ENCODE measurements at regions not wholly inside any gene's neighbourhood (a gene's known extent, or its start where the extent isn't known, plus 50 kb on each side); places are given as distances from the start of the nearest gene placed in this dataset.

- Mint-ChIP-seq H3K4me3 (no peak overlapping the region), H3K9me3 (no peaks in the 10 kb centered on the region), H3K36me3 (no peaks in the 10 kb centered on the region), H3K27me3 (ENCODE audit: insufficient read depth, low read depth) (no peaks in the 10 kb centered on the region), H3K4me1 (no peaks in the 10 kb centered on the region), H3K27ac (no peak overlapping the region)
- Histone ChIP-seq H3K27me3 (no peaks in the 10 kb centered on the region), H3K79me2 (ENCODE audit: low read depth) (no peaks in the 10 kb centered on the region), H3K4me1 (no peaks in the 10 kb centered on the region), H3K4me3 (no peak overlapping the region), H3K9ac (no peak overlapping the region), H3K4me2 (no peak overlapping the region), H3F3A (ENCODE audit: low read depth) (no peaks in the 10 kb centered on the region), H4K20me1 (ENCODE audit: low read depth) (no peaks in the 10 kb centered on the region), H3K36me3 (no peaks in the 10 kb centered on the region), H3K9me3 (ENCODE audit: low read depth) (no peaks in the 10 kb centered on the region), H3K27ac (no peak overlapping the region), H2AFZ (replicated peaks) (no peak overlapping the region)
- DNase-seq (ENCODE audit: low spot score), result no peak
- TF ChIP-seq EZH2phosphoT487 (IDR thresholded peaks at IDR 0.05) (no peak), EZH2 (IDR thresholded peaks at IDR 0.05) (no peak), CTCF (IDR thresholded peaks at IDR 0.05) (no peak)
Measured at GRCh38 chr13:90883592-90883991, 463.9 kb upstream of the MIR17HG start.

GRCh38 chr13:90884066-90884465 lies 463.4 kb upstream of the MIR17HG start:
- Histone ChIP-seq H3F3A (ENCODE audit: low read depth) (no peaks in the 10 kb centered on the region), H3K9me3 (ENCODE audit: low read depth) (no peaks in the 10 kb centered on the region), H4K20me1 (ENCODE audit: low read depth) (no peaks in the 10 kb centered on the region), H3K27me3 (no peaks in the 10 kb centered on the region), H3K27ac (no peak overlapping the region), H3K4me2 (no peak overlapping the region), H3K4me1 (no peaks in the 10 kb centered on the region), H3K36me3 (no peaks in the 10 kb centered on the region), H3K79me2 (ENCODE audit: low read depth) (no peaks in the 10 kb centered on the region), H2AFZ (replicated peaks) (no peak overlapping the region), H3K9ac (no peak overlapping the region), H3K4me3 (no peak overlapping the region)
- Mint-ChIP-seq H3K9me3 (no peaks in the 10 kb centered on the region), H3K4me3 (no peak overlapping the region), H3K27ac (peak overlapping the region; percentile 74), H3K4me1 (no peaks in the 10 kb centered on the region), H3K36me3 (no peaks in the 10 kb centered on the region), H3K27me3 (ENCODE audit: insufficient read depth, low read depth) (no peaks in the 10 kb centered on the region)
- no peak for TF ChIP-seq CTCF (IDR thresholded peaks at IDR 0.05)
- no peak for TF ChIP-seq EZH2phosphoT487 (IDR thresholded peaks at IDR 0.05)
- DNase-seq (ENCODE audit: low spot score), result no peak

GRCh38 chr13:90889906-90890834 lies 457.3 kb upstream of the MIR17HG start:
- Mint-ChIP-seq H3K27me3 (ENCODE audit: insufficient read depth, low read depth) (peaks cover 2% of the 10 kb centered on the region), H3K27ac (no peak overlapping the region), H3K9me3 (no peaks in the 10 kb centered on the region), H3K4me3 (no peak overlapping the region), H3K36me3 (no peaks in the 10 kb centered on the region), H3K4me1 (peaks cover 2% of the 10 kb centered on the region)
- TF ChIP-seq EZH2 (IDR thresholded peaks at IDR 0.05) (no peak), EZH2phosphoT487 (IDR thresholded peaks at IDR 0.05) (no peak), CTCF (IDR thresholded peaks at IDR 0.05) (no peak)
- no peak overlapping the region for H3K4me3 ChIP-seq
- no peaks in the 10 kb centered on the region for H3K9me3 ChIP-seq (ENCODE audit: low read depth)
- no peak for DNase-seq (ENCODE audit: low spot score)
- no peaks in the 10 kb centered on the region for H4K20me1 ChIP-seq (ENCODE audit: low read depth)
- peak overlapping the region; percentile 32 for H2AFZ ChIP-seq (replicated peaks)
- no peaks in the 10 kb centered on the region for H3K4me1 ChIP-seq
- no peak overlapping the region for H3K9ac ChIP-seq
- no peaks in the 10 kb centered on the region for H3F3A ChIP-seq (ENCODE audit: low read depth)
- H3K27ac ChIP-seq, result no peak overlapping the region
- H3K79me2 ChIP-seq (ENCODE audit: low read depth), result no peaks in the 10 kb centered on the region
- no peaks in the 10 kb centered on the region for H3K27me3 ChIP-seq
- no peaks in the 10 kb centered on the region for H3K36me3 ChIP-seq
- no peak overlapping the region for H3K4me2 ChIP-seq

Measured in neural progenitor cell (in vitro differentiated cells).